Suprapubic skin (tissue), 4 donors: ENCODE measurements at regions not wholly inside any gene's neighbourhood (a gene's known extent, or its start where the extent isn't known, plus 50 kb on each side); places are given as distances from the start of the nearest gene placed in this dataset.

Experiments
- CTCF ChIP-seq, 2 donors: fragments of 200-600 bp in 1 of 2; fragments of 450-650 bp in 1 of 2; sonication (generic) in 1 of 2; IDR thresholded peaks; one replicate each; pipeline ENCODE4 v1.5.1; 2016 to 2019; ENCODE audit warnings: antibody characterized with exemption in 2 of 2, mild to moderate bottlenecking in 1 of 2, moderate library complexity in 1 of 2
- EP300 ChIP-seq: sonication (generic); formaldehyde crosslinking; IDR thresholded peaks from one replicate; pipeline ENCODE4 v1.6.1; 2017; ENCODE audit warnings: antibody characterized with exemption
- POLR2A ChIP-seq, 2 donors: fragments of 450-650 bp; IDR thresholded peaks; one replicate each; pipeline ENCODE4 v1.6.1; 2017; ENCODE audit warnings: antibody characterized with exemption in 2 of 2, mild to moderate bottlenecking in 2 of 2, moderate library complexity in 2 of 2
- POLR2AphosphoS5 ChIP-seq, 3 donors: sonication (generic); formaldehyde crosslinking; IDR thresholded peaks; one replicate each; pipeline ENCODE4 v1.6.1; 2017; ENCODE audit warnings: antibody characterized with exemption in 3 of 3

- no peak for TF ChIP-seq EP300
- TF ChIP-seq POLR2AphosphoS5 (IDR thresholded peaks at IDR 0.05): no peak
- no peak for TF ChIP-seq CTCF (IDR thresholded peaks at IDR 0.05)
- TF ChIP-seq POLR2A (IDR thresholded peaks at IDR 0.05): no peak
These were observed 315.2 kb upstream of the MTPN start for GRCh38 chr7:136292365-136292764.
